ENCODE measurements at regions not wholly inside any gene's neighbourhood (a gene's known extent, or its start where the extent isn't known, plus 50 kb on each side); places are given as distances from the start of the nearest gene placed in this dataset.

GRCh38 chr5:88542786-88543185 lies 274.1 kb upstream of the TMEM161B start:
- peaks cover 10% of the 10 kb centered on the region; the same call in 1 of the 2 replicates for H3K9me3 Mint-ChIP-seq
- H3K4me3 Mint-ChIP-seq, result no peak overlapping the region
- no peak overlapping the region for H3K27ac Mint-ChIP-seq
- DNase-seq, result no peak
- H3K36me3 Mint-ChIP-seq (ENCODE audit: low read depth), result no peaks in the 10 kb centered on the region
- TF ChIP-seq CTCF (IDR thresholded peaks at IDR 0.05), result no peak
- H3K4me1 Mint-ChIP-seq (ENCODE audit: low read depth), result no peaks in the 10 kb centered on the region
- H3K27me3 Mint-ChIP-seq (ENCODE audit: insufficient read depth), result no peaks in the 10 kb centered on the region

- Mint-ChIP-seq H3K4me3 (no peak overlapping the region), H3K4me1 (ENCODE audit: low read depth) (no peaks in the 10 kb centered on the region), H3K27me3 (ENCODE audit: insufficient read depth) (no peaks in the 10 kb centered on the region), H3K9me3 (peaks cover 19% of the 10 kb centered on the region; the same call in 1 of the 2 replicates), H3K27ac (no peak overlapping the region), H3K36me3 (ENCODE audit: low read depth) (no peaks in the 10 kb centered on the region)
- no peak for TF ChIP-seq CTCF (IDR thresholded peaks at IDR 0.05)
- no peak for DNase-seq
These were observed 271.9 kb upstream of the TMEM161B start for GRCh38 chr5:88540471-88541115.

GRCh38 chr5:88539693-88540365 lies 271.2 kb upstream of the TMEM161B start:
- Mint-ChIP-seq H3K4me1 (ENCODE audit: low read depth) (no peaks in the 10 kb centered on the region), H3K36me3 (ENCODE audit: low read depth) (no peaks in the 10 kb centered on the region), H3K27ac (no peak overlapping the region)

GRCh38 chr5:88539026-88539425 lies 270.4 kb upstream of the TMEM161B start:
- Mint-ChIP-seq H3K4me3 (no peak overlapping the region), H3K36me3 (ENCODE audit: low read depth) (no peaks in the 10 kb centered on the region), H3K27me3 (ENCODE audit: insufficient read depth) (no peaks in the 10 kb centered on the region), H3K27ac (no peak overlapping the region), H3K9me3 (peaks cover 19% of the 10 kb centered on the region; the same call in 1 of the 2 replicates), H3K4me1 (ENCODE audit: low read depth) (no peaks in the 10 kb centered on the region)
- TF ChIP-seq CTCF (IDR thresholded peaks at IDR 0.05), result no peak
- no peak for DNase-seq

More at GRCh38 chr5:88539693-88540365, 271.2 kb upstream of the TMEM161B start:
- Mint-ChIP-seq H3K27me3 (ENCODE audit: insufficient read depth) (no peaks in the 10 kb centered on the region), H3K4me3 (no peak overlapping the region), H3K9me3 (peaks cover 20% of the 10 kb centered on the region; the same call in 1 of the 2 replicates)
- TF ChIP-seq CTCF (IDR thresholded peaks at IDR 0.05), result no peak
- DNase-seq, result no peak

- H3K4me1 Mint-ChIP-seq (ENCODE audit: low read depth), result no peaks in the 10 kb centered on the region
- no peak overlapping the region for H3K4me3 Mint-ChIP-seq
- H3K27me3 Mint-ChIP-seq (ENCODE audit: insufficient read depth), result no peaks in the 10 kb centered on the region; the same call in 1 of the 2 replicates
- DNase-seq, result no peak
- peaks cover 36% of the 10 kb centered on the region for H3K9me3 Mint-ChIP-seq
- H3K27ac Mint-ChIP-seq, result no peak overlapping the region
- TF ChIP-seq CTCF (IDR thresholded peaks at IDR 0.05), result no peak
- H3K36me3 Mint-ChIP-seq (ENCODE audit: low read depth), result no peaks in the 10 kb centered on the region
These were observed 267.5 kb upstream of the TMEM161B start for GRCh38 chr5:88536146-88536545.
